ENCODE measurements at regions not wholly inside any gene's neighbourhood (a gene's known extent, or its start where the extent isn't known, plus 50 kb on each side); places are given as distances from the start of the nearest gene placed in this dataset.

DNA sequence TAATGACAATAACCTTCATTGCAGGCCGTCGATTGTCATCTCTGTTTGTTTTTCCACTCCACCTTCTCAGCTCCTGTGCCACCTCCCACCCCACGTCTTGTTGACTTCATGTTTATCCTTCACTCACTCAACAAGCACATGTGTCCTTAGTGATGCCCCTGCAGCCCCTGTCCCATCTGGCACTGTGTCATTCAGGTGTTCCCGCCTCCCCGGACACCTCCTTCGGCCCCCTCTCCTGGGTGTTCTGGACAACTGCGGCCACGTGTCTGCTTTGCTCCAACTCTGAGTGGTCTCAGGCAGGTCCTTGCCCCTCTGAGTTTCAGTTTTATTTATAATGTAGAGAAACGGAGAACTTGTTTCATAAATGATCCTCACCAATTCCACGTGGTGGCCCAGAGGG is 91.0 kb upstream of the COL5A1 start:
- TF ChIP-seq, protein P1, sequence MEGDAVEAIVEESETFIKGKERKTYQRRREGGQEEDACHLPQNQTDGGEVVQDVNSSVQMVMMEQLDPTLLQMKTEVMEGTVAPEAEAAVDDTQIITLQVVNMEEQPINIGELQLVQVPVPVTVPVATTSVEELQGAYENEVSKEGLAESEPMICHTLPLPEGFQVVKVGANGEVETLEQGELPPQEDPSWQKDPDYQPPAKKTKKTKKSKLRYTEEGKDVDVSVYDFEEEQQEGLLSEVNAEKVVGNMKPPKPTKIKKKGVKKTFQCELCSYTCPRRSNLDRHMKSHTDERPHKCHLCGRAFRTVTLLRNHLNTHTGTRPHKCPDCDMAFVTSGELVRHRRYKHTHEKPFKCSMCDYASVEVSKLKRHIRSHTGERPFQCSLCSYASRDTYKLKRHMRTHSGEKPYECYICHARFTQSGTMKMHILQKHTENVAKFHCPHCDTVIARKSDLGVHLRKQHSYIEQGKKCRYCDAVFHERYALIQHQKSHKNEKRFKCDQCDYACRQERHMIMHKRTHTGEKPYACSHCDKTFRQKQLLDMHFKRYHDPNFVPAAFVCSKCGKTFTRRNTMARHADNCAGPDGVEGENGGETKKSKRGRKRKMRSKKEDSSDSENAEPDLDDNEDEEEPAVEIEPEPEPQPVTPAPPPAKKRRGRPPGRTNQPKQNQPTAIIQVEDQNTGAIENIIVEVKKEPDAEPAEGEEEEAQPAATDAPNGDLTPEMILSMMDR (IDR thresholded peaks at IDR 0.05), result peak; percentile 19
- TF ChIP-seq EZH2 (IDR thresholded peaks at IDR 0.05) (no peak), EZH2phosphoT487 (IDR thresholded peaks at IDR 0.05) (no peak)
